ENCODE measurements at regions not wholly inside any gene's neighbourhood (a gene's known extent, or its start where the extent isn't known, plus 50 kb on each side); places are given as distances from the start of the nearest gene placed in this dataset.

- ChIA-PET POLR2A (interaction anchor here (1.3 kb wide), 1 partner anchor 36 kb away, joined by 4 read pairs; no protein-coding TSS in a partner anchor), CTCF (no interaction called here)
- TF ChIP-seq BHLHE40 (IDR thresholded peaks at IDR 0.05; ENCODE audit: borderline replicate concordance) = no peak
- TF ChIP-seq HDGF (IDR thresholded peaks at IDR 0.05; ENCODE audit: borderline replicate concordance) = no peak
- TF ChIP-seq ZNF384 (IDR thresholded peaks at IDR 0.05) = no peak
- DNase-seq (ENCODE audit: extremely low spot score) = no peak
These were observed 126.6 kb downstream of the VEGFA start for GRCh38 chr6:43896329-43897255.

GRCh38 chr6:43895656-43896328, 125.8 kb downstream of the VEGFA start:
- POLR2A ChIA-PET = no interaction called here
- TF ChIP-seq FOXA1 (IDR thresholded peaks at IDR 0.05) (no peak), BHLHE40 (IDR thresholded peaks at IDR 0.05; ENCODE audit: borderline replicate concordance) (no peak), ARNT (IDR thresholded peaks at IDR 0.05) (no peak), FOXK2 (IDR thresholded peaks at IDR 0.05) (no peak), FOXM1 (IDR thresholded peaks at IDR 0.05; ENCODE audit: borderline replicate concordance) (no peak), TARDBP (IDR thresholded peaks at IDR 0.05) (no peak), CTBP1 (IDR thresholded peaks at IDR 0.05; ENCODE audit: borderline replicate concordance) (no peak), SUZ12 (IDR thresholded peaks at IDR 0.05) (no peak), ZNF384 (IDR thresholded peaks at IDR 0.05) (no peak), ELF4 (IDR thresholded peaks at IDR 0.05) (no peak), NFRKB (IDR thresholded peaks at IDR 0.05) (no peak), SP1 (IDR thresholded peaks at IDR 0.05) (no peak), L3MBTL2 (conservative IDR thresholded peaks at IDR 0.05) (no peak), LEF1 (IDR thresholded peaks at IDR 0.05; ENCODE audit: borderline replicate concordance) (no peak)
- TF ChIP-seq, protein P1, sequence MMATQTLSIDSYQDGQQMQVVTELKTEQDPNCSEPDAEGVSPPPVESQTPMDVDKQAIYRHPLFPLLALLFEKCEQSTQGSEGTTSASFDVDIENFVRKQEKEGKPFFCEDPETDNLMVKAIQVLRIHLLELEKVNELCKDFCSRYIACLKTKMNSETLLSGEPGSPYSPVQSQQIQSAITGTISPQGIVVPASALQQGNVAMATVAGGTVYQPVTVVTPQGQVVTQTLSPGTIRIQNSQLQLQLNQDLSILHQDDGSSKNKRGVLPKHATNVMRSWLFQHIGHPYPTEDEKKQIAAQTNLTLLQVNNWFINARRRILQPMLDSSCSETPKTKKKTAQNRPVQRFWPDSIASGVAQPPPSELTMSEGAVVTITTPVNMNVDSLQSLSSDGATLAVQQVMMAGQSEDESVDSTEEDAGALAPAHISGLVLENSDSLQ (IDR thresholded peaks at IDR 0.05) = no peak
- no peak for DNase-seq (ENCODE audit: extremely low spot score)
- CTCF ChIA-PET = no interaction called here

DNA sequence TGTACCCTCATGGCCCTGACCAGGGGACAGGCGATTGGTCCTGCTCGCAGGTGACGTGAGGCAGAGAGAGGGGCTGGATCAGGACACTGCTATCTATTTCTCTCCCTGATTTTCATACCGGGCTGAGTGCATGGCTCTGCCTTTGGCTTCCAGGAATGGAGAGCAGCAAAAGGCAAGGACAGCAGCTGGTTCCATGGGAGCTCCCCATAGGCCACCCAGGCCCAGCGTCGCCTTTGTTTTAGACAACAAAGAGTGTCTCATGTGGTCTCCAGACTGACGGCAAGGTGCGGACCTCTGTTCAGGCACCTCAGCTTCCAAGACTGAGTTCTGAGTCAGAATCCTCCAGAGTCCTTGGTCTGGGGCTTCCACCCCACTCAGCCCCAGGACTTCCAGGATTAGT, 123.1 kb downstream of the VEGFA start:
- TF ChIP-seq FOXK2 (IDR thresholded peaks at IDR 0.05) (no peak), ZNF384 (IDR thresholded peaks at IDR 0.05) (no peak), TARDBP (IDR thresholded peaks at IDR 0.05) (no peak), CTBP1 (IDR thresholded peaks at IDR 0.05; ENCODE audit: borderline replicate concordance) (no peak), ELF4 (IDR thresholded peaks at IDR 0.05) (no peak), SUZ12 (IDR thresholded peaks at IDR 0.05) (no peak), FOXM1 (IDR thresholded peaks at IDR 0.05; ENCODE audit: borderline replicate concordance) (no peak), ARNT (IDR thresholded peaks at IDR 0.05) (no peak), SP1 (IDR thresholded peaks at IDR 0.05) (no peak), NFRKB (IDR thresholded peaks at IDR 0.05) (no peak), L3MBTL2 (conservative IDR thresholded peaks at IDR 0.05) (no peak), LEF1 (IDR thresholded peaks at IDR 0.05; ENCODE audit: borderline replicate concordance) (no peak), BHLHE40 (IDR thresholded peaks at IDR 0.05; ENCODE audit: borderline replicate concordance) (no peak)
- TF ChIP-seq, protein P1 (IDR thresholded peaks at IDR 0.05) = no peak
- ChIA-PET POLR2A (interaction anchor here (0.9 kb wide), 1 partner anchor 27 kb away, joined by 3 read pairs; no protein-coding TSS in a partner anchor), CTCF (no interaction called here)
- no peak for DNase-seq (ENCODE audit: extremely low spot score)

GRCh38 chr6:43891072-43891870, 121.3 kb downstream of the VEGFA start:
- POLR2A ChIA-PET = interaction anchor here (0.7 kb wide), 1 partner anchor 10 kb away, joined by 5 read pairs; no protein-coding TSS in a partner anchor
- CTCF ChIA-PET = no interaction called here
- no peak for DNase-seq (ENCODE audit: extremely low spot score)

More at GRCh38 chr6:43891072-43891870, 121.3 kb downstream of the VEGFA start:
- TF ChIP-seq CTBP1 (IDR thresholded peaks at IDR 0.05; ENCODE audit: borderline replicate concordance) (no peak), FOXA1 (IDR thresholded peaks at IDR 0.05) (no peak), FOXK2 (IDR thresholded peaks at IDR 0.05) (no peak), NFRKB (IDR thresholded peaks at IDR 0.05) (no peak), SP1 (IDR thresholded peaks at IDR 0.05) (no peak), BHLHE40 (IDR thresholded peaks at IDR 0.05; ENCODE audit: borderline replicate concordance) (no peak), SUZ12 (IDR thresholded peaks at IDR 0.05) (no peak), LEF1 (IDR thresholded peaks at IDR 0.05; ENCODE audit: borderline replicate concordance) (no peak), ARNT (IDR thresholded peaks at IDR 0.05) (no peak), TARDBP (IDR thresholded peaks at IDR 0.05) (no peak), HDGF (IDR thresholded peaks at IDR 0.05; ENCODE audit: borderline replicate concordance) (no peak), ZNF384 (IDR thresholded peaks at IDR 0.05) (no peak), L3MBTL2 (conservative IDR thresholded peaks at IDR 0.05) (no peak), FOXM1 (IDR thresholded peaks at IDR 0.05; ENCODE audit: borderline replicate concordance) (no peak), ELF4 (IDR thresholded peaks at IDR 0.05) (no peak)
- TF ChIP-seq, protein P1 (IDR thresholded peaks at IDR 0.05) = no peak
